GM19455 (cell line): ENCODE measurements at regions not wholly inside any gene's neighbourhood (a gene's known extent, or its start where the extent isn't known, plus 50 kb on each side); places are given as distances from the start of the nearest gene placed in this dataset.
"Not testable (repeated sequence)": the region's sequence is repeated elsewhere in the genome, so short reads cannot be mapped to it uniquely, and the experiment has no call there.

Experiments
- ATAC-seq: cut with Tn5 transposase; IDR thresholded peaks from one replicate; pipeline ENCODE4 v1.9.1; 2021; ENCODE audit not compliant: unreplicated experiment

GRCh38 chr6:166253778-166254204 lies 54.4 kb downstream of the PRR18 start:
- ATAC-seq: no peak

- no peak for ATAC-seq
Measured at GRCh38 chr6:166253281-166253681, 54.9 kb downstream of the PRR18 start.

DNA sequence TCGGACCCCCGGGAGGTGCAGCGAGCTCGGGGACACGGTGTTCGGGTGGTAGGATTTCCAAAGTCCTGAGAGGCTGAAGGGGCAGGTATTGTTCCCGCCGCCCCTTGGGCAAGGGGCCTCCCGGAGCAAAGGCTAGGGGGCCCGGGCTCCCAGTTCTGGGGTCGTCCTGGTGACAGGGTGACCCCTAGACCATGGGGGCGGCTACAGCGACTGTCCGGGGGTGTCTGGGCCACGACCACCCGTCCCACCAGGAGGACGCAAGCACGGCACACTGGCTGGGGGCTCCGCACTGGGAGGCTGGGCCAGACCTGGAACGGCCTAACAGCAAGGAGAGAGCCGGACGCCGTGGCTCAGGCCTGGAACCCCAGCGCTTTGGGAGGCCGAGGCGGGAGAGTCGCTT lies 55.6 kb downstream of the PRR18 start:
- ATAC-seq: no peak

- no peak for ATAC-seq
Measured at GRCh38 chr6:166251655-166252054, 56.5 kb downstream of the PRR18 start.

- ATAC-seq: no peak
Measured at GRCh38 chr6:166251211-166251610, 57.0 kb downstream of the PRR18 start.

GRCh38 chr6:166249061-166249785 lies 59.0 kb downstream of the PRR18 start:
- not testable (repeated sequence) for ATAC-seq

DNA sequence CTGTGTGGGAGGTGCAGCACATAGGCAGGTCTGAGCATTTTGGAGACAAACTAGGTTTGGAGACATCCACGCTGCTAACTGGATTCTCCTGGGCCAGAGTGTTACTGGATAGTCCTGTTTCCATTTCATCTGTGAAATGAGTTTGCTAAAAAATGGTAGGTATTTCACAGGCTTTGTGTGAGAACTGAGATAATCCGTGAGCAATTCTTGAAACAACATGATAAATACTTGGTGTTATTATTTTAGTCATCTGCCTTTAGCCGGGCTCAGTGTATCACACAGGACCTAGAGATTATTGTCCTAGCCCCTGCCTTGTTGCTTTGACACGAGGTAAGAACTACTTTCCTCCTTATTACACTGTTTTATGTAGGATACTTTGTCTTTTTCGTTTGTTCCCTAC lies 63.0 kb downstream of the PRR18 start:
- ATAC-seq: no peak

GRCh38 chr6:166244353-166245045 lies 63.7 kb downstream of the PRR18 start:
- peak; percentile 78 for ATAC-seq

DNA sequence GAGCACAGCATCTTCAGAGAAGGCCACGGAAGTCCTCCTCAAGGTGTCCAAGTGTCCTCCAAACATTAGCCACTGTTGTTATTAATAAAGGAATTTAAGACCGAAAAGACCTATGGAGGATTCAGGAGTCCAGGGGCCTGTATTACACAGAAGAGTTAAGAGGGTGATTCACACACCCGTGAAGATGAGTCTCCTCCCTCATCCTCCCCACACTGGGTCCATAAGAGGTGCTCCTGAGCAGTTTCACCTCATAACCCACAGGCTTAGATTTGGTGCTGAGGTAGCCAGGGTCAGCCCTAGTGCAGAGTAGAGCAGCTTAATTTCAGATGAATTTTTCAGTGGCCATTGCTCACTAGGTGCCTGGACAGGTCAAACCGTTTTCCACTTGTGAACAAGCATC lies 65.3 kb downstream of the PRR18 start:
- no peak for ATAC-seq

DNA sequence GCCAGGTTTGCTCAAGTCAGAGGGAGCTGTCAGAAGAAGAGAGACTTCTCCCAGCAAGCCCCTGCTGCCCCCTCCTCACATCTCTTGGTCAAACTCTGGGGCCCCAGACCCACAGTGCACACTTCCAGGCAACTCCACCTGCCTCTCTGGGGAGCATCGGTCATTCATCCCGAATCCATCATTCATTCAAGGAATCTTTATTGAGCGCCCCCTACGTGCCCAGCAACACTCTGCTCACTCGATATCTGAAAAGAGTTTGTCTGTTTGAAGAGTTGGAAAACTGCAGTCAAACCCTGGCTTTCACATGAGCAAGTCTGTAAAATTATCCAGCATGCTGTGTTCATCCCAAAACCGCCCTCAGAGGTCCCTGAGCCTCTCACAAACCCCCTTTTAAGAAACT lies 66.2 kb downstream of the PRR18 start:
- no peak for ATAC-seq

DNA sequence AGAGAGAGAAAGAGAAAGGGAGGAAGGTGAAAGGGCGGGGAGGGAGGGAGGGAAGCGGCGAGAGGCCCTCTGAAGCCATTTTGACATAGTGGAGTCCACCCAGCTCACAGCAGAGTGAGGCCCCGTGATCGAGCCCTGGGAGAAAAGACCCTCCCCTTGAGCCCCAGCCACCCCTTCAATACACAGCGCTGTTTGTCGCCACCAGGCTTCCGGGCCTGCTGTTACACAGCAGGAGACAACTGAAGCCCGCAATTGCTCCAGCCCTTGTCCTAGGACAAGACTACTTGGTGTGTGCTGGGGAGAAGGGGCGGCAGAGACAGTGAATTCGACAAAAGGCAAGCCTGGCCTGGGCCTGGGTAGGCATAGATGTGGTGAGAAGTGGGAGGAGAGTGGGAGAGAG lies 67.3 kb downstream of the PRR18 start:
- ATAC-seq: no peak

GRCh38 chr6:166237617-166238016 lies 70.0 kb upstream of the TBXT start:
- no peak for ATAC-seq

- ATAC-seq: no peak
Measured at GRCh38 chr6:166236596-166236995, 68.9 kb upstream of the TBXT start.

DNA sequence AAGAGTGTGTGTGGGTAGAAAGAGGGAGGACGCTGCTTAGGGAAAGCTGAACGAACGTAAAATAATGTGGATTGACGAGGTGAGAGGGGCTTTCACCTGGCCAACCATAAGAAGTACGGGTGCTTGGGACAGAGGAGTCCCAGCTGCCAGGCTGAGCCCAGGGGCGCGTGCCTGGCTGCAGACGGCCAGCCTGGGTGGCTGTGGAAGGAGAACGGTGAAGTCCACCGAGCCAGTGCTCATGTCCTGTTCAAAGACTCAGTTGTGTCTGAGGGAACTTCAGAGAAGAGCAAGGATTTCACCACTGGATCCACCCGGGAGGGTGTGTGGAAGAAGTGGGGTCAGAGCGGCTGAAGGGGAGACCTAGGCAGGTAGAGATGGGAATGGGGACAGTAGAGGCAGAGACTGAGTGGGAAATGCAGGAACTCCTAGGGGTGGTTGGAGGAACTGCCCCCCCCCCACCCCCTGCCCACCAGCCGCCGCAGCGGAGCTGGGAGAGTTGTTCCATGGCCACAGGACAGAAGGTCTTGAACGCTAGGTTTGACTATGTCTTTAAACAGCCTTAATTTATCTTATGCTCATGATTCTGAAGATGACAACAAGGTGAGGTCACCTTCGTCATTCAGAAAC lies 68.1 kb upstream of the TBXT start:
- ATAC-seq: no peak

DNA sequence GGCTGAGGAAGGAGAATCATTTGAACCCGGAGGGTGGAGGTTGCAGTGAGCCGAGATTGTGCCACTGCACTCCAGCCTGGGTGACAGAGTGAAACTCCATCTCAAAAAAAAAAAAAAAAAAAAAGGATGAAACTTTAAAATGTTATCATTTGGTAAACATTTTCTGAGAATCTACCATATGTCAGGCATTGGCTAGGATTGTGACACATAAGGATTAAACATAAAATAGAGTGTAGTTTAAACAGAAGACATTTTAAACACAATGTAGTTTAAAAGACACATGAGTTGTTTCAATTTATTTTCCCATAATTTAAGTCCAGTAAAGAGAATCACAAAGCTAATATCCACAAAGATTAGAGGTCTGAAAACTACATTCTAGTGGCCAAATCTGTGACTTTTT lies 63.5 kb upstream of the TBXT start:
- not testable (repeated sequence) for ATAC-seq

- no peak for ATAC-seq
Measured at GRCh38 chr6:166228839-166229528, 61.3 kb upstream of the TBXT start.

DNA sequence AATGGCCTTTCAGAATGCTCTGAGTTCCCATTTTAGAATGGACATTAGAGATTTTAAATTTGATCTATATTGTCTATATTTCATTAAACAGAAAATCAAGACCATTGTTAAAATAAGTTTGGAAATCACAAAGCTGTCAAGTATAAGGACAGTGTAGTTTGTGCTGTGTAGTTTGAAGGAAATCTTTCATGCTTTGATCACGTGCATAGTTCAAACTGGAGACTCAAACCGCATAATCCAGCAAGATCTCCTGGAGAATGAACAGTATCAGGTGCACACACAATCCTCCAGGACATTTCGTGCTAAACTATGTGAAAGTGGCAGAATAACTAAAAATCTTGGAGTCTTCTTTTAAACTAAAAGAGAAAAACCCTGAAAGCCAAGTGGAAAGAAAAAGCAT lies 60.8 kb upstream of the TBXT start:
- no peak for ATAC-seq

DNA sequence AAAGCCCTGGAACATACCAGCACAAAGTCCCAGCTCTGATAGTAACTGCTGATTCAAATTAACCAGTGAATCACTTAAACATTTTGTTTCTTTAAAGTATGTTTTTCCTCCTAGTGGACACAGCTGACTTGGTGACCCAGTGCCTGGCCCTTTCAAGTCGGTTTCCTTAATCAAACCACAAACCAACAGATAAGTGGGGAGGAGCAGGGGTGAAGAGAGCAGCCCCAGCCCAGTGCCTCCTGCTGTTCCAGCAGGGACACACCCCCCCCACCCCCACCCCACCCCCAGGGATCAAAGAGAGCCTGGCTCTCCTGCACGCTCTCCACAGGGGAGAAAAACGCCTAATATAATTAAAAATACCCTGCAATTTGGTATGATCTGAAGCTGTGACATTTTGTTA lies 55.4 kb upstream of the TBXT start:
- ATAC-seq: no peak

- no peak for ATAC-seq
Measured at GRCh38 chr6:166222631-166223030, 55.0 kb upstream of the TBXT start.

GRCh38 chr6:166221636-166222035 lies 54.0 kb upstream of the TBXT start:
- no peak for ATAC-seq

- ATAC-seq: no peak
Measured at GRCh38 chr6:166221040-166221439, 53.4 kb upstream of the TBXT start.
